HFF-Myc (cell line): ENCODE measurements at regions not wholly inside any gene's neighbourhood (a gene's known extent, or its start where the extent isn't known, plus 50 kb on each side); places are given as distances from the start of the nearest gene placed in this dataset.
"Not testable (repeated sequence)": the region's sequence is repeated elsewhere in the genome, so short reads cannot be mapped to it uniquely, and the experiment has no call there.

Experiments
- DNase-seq: peaks from one replicate; pipeline ENCODE4 v3.0.0-alpha.2; 2011; ENCODE audit warnings: low read depth; ENCODE audit errors: extremely low read depth
- H3K4me3 ChIP-seq: replicated peaks from 2 replicates; pipeline ENCODE4 v1.5.1; 2011; ENCODE audit warnings: low read depth, mild to moderate bottlenecking, control low read depth, low read length
- CTCF ChIP-seq: IDR thresholded peaks from 2 replicates; pipeline ENCODE4 v1.5.1; 2012; ENCODE audit warnings: mild to moderate bottlenecking, low read depth, low read length, control low read depth; ENCODE audit errors: missing control alignments

GRCh38 chr4:1547131-1547855 lies 136.8 kb downstream of the FAM53A start:
- TF ChIP-seq CTCF, result no peak
- no peak overlapping the region for H3K4me3 ChIP-seq
- DNase-seq, result no peak

- no peak for TF ChIP-seq CTCF
- H3K4me3 ChIP-seq, result no peak overlapping the region
- no peak for DNase-seq
Measured at GRCh38 chr4:1544861-1545281, 138.6 kb upstream of the NKX1-1 start.

GRCh38 chr4:1544435-1544834 lies 138.2 kb upstream of the NKX1-1 start:
- H3K4me3 ChIP-seq, DNase-seq: not testable (repeated sequence)

GRCh38 chr4:1543976-1544375 lies 137.7 kb upstream of the NKX1-1 start:
- DNase-seq, result no peak
- no peak for TF ChIP-seq CTCF
- H3K4me3 ChIP-seq, result no peak overlapping the region

- DNase-seq, result no peak
- no peak overlapping the region for H3K4me3 ChIP-seq
- no peak for TF ChIP-seq CTCF
Measured at GRCh38 chr4:1543561-1543960, 137.3 kb upstream of the NKX1-1 start.

- no peak for DNase-seq
- no peak for TF ChIP-seq CTCF
Measured at GRCh38 chr4:1542516-1543320, 136.5 kb upstream of the NKX1-1 start.

GRCh38 chr4:1542226-1542490 lies 135.9 kb upstream of the NKX1-1 start:
- DNase-seq, result no peak
- H3K4me3 ChIP-seq, result no peak overlapping the region
- no peak for TF ChIP-seq CTCF

More at GRCh38 chr4:1542516-1543320, 136.5 kb upstream of the NKX1-1 start:
- no peak overlapping the region for H3K4me3 ChIP-seq
